ENCODE measurements at regions not wholly inside any gene's neighbourhood (a gene's known extent, or its start where the extent isn't known, plus 50 kb on each side); places are given as distances from the start of the nearest gene placed in this dataset.

DNA sequence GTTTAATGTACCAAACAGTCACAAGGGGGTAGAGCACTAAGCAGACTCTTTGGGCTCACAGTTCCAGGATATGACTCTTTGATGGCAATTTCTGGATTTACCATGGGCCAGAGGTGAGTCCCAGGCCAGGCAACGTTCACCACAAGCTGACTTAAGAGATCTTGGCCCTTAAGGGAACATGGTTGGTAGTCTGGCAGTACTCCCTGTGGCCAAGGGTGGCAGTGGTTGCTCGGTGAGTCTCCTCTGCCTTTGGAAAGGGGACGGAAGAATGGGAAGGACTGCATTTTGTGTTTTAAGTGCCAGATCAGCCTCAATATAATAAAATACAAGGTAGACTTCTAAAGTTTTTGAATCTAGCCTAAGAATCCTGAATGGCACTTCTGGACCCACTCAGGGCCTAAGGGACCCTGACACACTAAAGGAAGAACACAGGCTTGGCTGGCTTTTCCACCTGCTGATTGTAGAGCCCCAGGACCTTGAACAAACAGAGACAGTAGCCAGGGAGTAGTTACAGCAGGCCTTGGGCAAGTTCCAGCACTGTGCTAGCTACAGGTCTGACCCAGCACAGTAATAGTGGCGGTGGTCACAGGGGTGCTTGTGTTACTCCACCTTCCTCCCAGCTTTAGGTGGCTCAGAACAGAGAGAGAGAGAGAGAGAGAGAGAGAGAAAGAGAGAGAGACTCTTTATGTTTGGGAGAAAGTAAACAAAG lies 730.7 kb upstream of the ALCAM start:
- TF ChIP-seq, protein P1, sequence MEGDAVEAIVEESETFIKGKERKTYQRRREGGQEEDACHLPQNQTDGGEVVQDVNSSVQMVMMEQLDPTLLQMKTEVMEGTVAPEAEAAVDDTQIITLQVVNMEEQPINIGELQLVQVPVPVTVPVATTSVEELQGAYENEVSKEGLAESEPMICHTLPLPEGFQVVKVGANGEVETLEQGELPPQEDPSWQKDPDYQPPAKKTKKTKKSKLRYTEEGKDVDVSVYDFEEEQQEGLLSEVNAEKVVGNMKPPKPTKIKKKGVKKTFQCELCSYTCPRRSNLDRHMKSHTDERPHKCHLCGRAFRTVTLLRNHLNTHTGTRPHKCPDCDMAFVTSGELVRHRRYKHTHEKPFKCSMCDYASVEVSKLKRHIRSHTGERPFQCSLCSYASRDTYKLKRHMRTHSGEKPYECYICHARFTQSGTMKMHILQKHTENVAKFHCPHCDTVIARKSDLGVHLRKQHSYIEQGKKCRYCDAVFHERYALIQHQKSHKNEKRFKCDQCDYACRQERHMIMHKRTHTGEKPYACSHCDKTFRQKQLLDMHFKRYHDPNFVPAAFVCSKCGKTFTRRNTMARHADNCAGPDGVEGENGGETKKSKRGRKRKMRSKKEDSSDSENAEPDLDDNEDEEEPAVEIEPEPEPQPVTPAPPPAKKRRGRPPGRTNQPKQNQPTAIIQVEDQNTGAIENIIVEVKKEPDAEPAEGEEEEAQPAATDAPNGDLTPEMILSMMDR (IDR thresholded peaks at IDR 0.05; ENCODE audit: control insufficient read depth, extremely low read depth, insufficient read depth): no peak
- no peak for DNase-seq (ENCODE audit: low read depth)
- no peak overlapping the region for H3K4me3 ChIP-seq (ENCODE audit: low read depth, low read length)

DNA sequence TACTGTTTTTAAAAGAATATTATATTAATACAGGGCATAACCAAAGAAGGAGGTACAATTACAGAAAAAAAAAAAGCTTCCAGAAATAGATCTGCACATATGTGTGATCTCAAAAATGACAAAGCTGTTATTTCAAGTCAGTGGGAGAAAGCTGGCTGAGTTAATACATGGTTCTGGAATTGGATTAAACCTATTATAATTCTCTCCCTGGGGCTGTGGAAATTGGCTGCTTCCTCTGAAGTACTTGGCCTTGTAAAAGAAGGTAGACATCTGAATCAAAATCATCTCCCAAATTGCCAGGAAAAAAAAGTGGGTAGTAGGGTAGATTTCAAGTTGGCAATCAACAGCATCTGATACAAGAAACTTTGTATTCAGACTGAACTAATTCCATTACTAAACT lies 723.9 kb upstream of the ALCAM start:
- TF ChIP-seq, protein P1 (IDR thresholded peaks at IDR 0.05; ENCODE audit: control insufficient read depth, extremely low read depth, insufficient read depth): no peak
- H3K4me3 ChIP-seq (ENCODE audit: low read depth, low read length): no peak overlapping the region
- DNase-seq (ENCODE audit: low read depth): no peak

DNA sequence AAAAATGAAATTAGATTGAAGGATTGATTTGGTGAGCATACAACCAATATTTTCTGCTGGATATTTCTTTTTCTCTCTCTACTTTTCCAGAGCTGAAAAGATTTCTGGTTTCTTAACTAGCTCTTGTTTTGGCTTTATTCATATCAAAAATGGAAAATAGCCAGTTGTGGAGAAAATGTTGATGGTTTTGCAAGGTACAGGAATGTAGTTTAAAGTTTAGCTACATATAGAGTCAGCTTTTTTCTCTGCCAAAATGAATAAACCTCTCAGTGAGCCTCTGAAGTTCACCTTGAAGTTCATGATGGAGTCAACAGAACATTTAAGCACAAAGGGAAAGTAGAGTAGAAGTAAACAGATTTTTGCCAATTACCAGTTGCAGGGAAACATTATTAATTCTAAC lies 720.5 kb upstream of the ALCAM start:
- H3K4me3 ChIP-seq (ENCODE audit: low read depth, low read length): no peak overlapping the region
- DNase-seq (ENCODE audit: low read depth): no peak
- TF ChIP-seq, protein P1 (IDR thresholded peaks at IDR 0.05; ENCODE audit: control insufficient read depth, extremely low read depth, insufficient read depth): no peak

DNA sequence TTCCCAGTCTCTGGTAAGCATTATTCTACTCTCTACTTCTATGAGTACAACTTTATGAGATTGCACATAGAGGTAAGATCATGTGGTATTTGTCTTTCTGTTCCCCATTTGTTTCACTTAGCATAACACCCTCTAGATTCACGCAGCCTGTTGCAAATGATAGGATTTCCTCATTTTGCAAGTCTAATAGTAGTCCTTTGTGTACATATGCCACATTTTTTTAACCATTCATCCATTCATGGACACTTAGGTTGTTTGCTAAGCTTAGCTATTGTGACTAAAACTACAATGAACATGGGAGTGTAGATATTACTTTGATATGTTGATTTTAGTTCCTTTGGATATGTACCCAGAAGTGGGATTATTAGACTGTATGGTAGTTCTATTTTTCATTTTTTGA lies 717.9 kb upstream of the ALCAM start:
- TF ChIP-seq, protein P1 (IDR thresholded peaks at IDR 0.05; ENCODE audit: control insufficient read depth, extremely low read depth, insufficient read depth): no peak
- no peak overlapping the region for H3K4me3 ChIP-seq (ENCODE audit: low read depth, low read length)
- DNase-seq (ENCODE audit: low read depth): no peak

DNA sequence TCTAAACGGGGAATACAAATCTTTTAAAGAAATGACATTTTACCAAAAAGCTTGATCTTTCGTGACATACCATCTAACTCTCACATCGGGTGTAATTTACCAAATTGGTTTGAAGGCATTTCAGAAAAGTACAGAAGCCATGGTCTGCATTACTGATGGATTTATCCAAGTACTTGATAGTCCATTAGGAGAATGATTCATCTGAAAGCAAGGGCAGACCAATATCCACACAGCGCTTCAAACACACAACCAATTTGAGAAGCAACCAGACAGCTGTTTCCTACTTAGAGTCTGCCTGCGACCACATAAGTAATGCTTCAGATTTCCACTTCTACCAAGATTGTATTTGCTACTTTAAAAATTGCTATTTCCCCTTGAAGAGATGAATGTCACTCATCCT lies 697.6 kb upstream of the ALCAM start:
- DNase-seq (ENCODE audit: low read depth): no peak
- no peak overlapping the region for H3K4me3 ChIP-seq (ENCODE audit: low read depth, low read length)
- TF ChIP-seq, protein P1 (IDR thresholded peaks at IDR 0.05; ENCODE audit: control insufficient read depth, extremely low read depth, insufficient read depth): no peak

DNA sequence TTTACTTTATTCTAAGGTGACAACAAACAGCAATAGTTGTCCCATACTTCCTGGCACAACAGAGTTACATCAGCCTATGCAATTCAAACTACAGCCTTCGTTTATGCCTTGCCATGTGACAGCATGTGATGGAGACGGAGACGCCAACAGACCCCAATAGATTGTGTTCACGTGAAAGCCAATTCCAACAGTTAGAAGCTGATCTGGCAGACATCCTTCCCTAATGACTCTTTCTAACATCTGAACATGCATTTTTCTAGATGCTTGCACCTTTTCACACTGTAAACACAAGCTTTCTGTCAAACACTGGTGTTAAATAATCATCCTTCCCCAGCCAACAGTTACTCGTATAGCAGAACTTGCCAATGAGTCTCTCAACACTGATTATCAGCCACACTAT lies 694.4 kb upstream of the ALCAM start:
- no peak for DNase-seq (ENCODE audit: low read depth)
- no peak overlapping the region for H3K4me3 ChIP-seq (ENCODE audit: low read depth, low read length)
- TF ChIP-seq, protein P1 (IDR thresholded peaks at IDR 0.05; ENCODE audit: control insufficient read depth, extremely low read depth, insufficient read depth): no peak

DNA sequence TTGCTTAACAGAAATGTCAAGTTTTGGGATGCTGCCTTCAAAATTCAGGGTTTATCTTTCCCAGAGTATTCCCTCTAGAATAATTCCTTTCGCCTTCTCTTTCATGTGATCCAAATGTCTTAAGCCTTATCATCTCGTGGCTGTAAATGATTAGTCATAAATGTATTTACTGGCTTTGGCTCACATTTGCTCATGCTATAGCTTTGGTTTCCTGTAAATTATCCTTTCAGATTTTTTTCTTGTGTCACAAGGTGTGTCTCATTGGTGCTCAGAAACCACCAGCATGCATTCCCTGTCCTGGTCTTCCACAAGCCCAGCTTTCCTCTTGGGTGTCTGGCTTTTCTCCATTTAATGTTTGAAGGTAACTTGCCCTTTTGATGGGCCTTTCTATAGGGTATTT lies 692.7 kb upstream of the ALCAM start:
- H3K4me3 ChIP-seq (ENCODE audit: low read depth, low read length): no peak overlapping the region
- DNase-seq (ENCODE audit: low read depth): no peak
- TF ChIP-seq, protein P1 (IDR thresholded peaks at IDR 0.05; ENCODE audit: control insufficient read depth, extremely low read depth, insufficient read depth): no peak
